H1 (cell line): ENCODE measurements at regions not wholly inside any gene's neighbourhood (a gene's known extent, or its start where the extent isn't known, plus 50 kb on each side); places are given as distances from the start of the nearest gene placed in this dataset.

ENCODE experiments used
- CTCF ChIA-PET: fragments of 300-600 bp; sonication (Branson Sonifier 250); formaldehyde crosslinking; loops from one replicate; lab custom pipeline; 2021; ENCODE audit not compliant: partially characterized antibody; lab: Charles Lee
- POLR2A ChIA-PET: fragments of 300-600 bp; sonication (Branson Sonifier 250); formaldehyde crosslinking; loops from one replicate; lab custom pipeline; 2021; ENCODE audit warnings: inconsistent platforms; ENCODE audit not compliant: partially characterized antibody; lab: Charles Lee
- DNase-seq, 2 experiments: peaks; one replicate each; pipeline versions ENCODE4 v3.0.0 to v3.0.0-alpha.2; 2010 to 2022; ENCODE audit warnings: low spot score in 2 of 2, low read depth in 1 of 2, mixed read lengths in 1 of 2
- FAIRE-seq: peaks from 2 replicates; lab custom pipeline; 2011; peaks lifted over from hg19 to GRCh38; lab: Jason Lieb, UNC
- H2AFZ ChIP-seq: 2 replicates; pipeline ENCODE4 v1.8.1; 2012; ENCODE audit warnings: low read length, inconsistent platforms
- H2AK5ac ChIP-seq: 2 replicates; pipeline ENCODE4 v1.6.1; 2013; ENCODE audit warnings: low read depth, low read length
- H2BK120ac ChIP-seq: replicated peaks from 2 replicates; pipeline ENCODE3; 2013; ENCODE audit warnings: low read depth, low read length, inconsistent platforms
- H2BK12ac ChIP-seq: 2 replicates; pipeline ENCODE4 v1.6.1; 2013; ENCODE audit warnings: low read depth, low read length
- H2BK15ac ChIP-seq: 2 replicates; pipeline ENCODE4 v1.6.1; 2013; ENCODE audit warnings: low read length
- H2BK20ac ChIP-seq: 2 replicates; pipeline ENCODE4 v1.6.1; 2013; ENCODE audit warnings: low read length
- H2BK5ac ChIP-seq: 2 replicates; pipeline ENCODE4 v1.6.1; 2013; ENCODE audit warnings: low read depth, low read length
- H3K14ac ChIP-seq: 2 replicates; pipeline ENCODE4 v1.6.1; 2013; ENCODE audit warnings: inconsistent platforms; ENCODE audit not compliant: insufficient read length
- H3K18ac ChIP-seq: 2 replicates; pipeline ENCODE4 v1.6.1; 2013; ENCODE audit warnings: low read length; ENCODE audit errors: extremely low read depth
- H3K23ac ChIP-seq: 2 replicates; pipeline ENCODE4 v1.6.1; 2013; ENCODE audit warnings: inconsistent platforms; ENCODE audit not compliant: insufficient read length
- H3K23me2 ChIP-seq: 2 replicates; pipeline ENCODE4 v1.6.1; 2013; ENCODE audit warnings: low read depth, low read length
- H3K27ac ChIP-seq: 2 replicates; pipeline ENCODE4 v1.6.1; 2011; ENCODE audit warnings: low read depth, low read length, inconsistent platforms
- H3K27me3 ChIP-seq, 4 experiments: replicated peaks in 1 of 4; 1 replicate in 1 of 4; 2 replicates in 3 of 4; pipeline versions ENCODE4 v1.6.1 to v1.8.1; 2011 to 2013; ENCODE audit warnings: low read length in 3 of 4, mild to moderate bottlenecking in 3 of 4, inconsistent platforms in 2 of 4, mixed read lengths in 2 of 4, moderate library complexity in 1 of 4; ENCODE audit not compliant: control insufficient read depth in 3 of 4, insufficient read depth in 3 of 4; ENCODE audit errors: extremely low read depth in 1 of 4
- H3K36me3 ChIP-seq, 4 experiments: 2 replicates each; pipeline versions ENCODE4 v1.6.1 to v1.8.1; 2011 to 2013; ENCODE audit warnings: mild to moderate bottlenecking in 4 of 4, low read length in 3 of 4, moderate library complexity in 2 of 4, control low read depth in 1 of 4, inconsistent platforms in 1 of 4; ENCODE audit not compliant: insufficient read depth in 4 of 4, control insufficient read depth in 2 of 4
- H3K4ac ChIP-seq: replicated peaks from 2 replicates; pipeline ENCODE3; 2013; ENCODE audit warnings: low read length, low read depth, mixed read lengths, inconsistent platforms; ENCODE audit not compliant: insufficient read length
- H3K4me1 ChIP-seq, 4 experiments: replicated peaks in 1 of 4; 1 replicate in 1 of 4; 2 replicates in 3 of 4; pipeline versions ENCODE4 v1.6.1 to v1.8.1; 2011 to 2013; ENCODE audit warnings: low read length in 3 of 4, inconsistent platforms in 2 of 4, mixed read lengths in 1 of 4; ENCODE audit not compliant: insufficient read depth in 4 of 4, control insufficient read depth in 3 of 4
- H3K4me2 ChIP-seq, 2 experiments: 2 replicates each; pipeline versions ENCODE4 v1.6.1 to v1.8.1; 2011 to 2013; ENCODE audit warnings: low read depth in 2 of 2, low read length in 2 of 2, control low read depth in 1 of 2, inconsistent platforms in 1 of 2, mild to moderate bottlenecking in 1 of 2; ENCODE audit not compliant: insufficient read depth in 1 of 2
- H3K4me3 ChIP-seq, 4 experiments: fragments of 200-600, 300-600 bp in 1 of 4; sonication (generic), shearing (Covaris generic), sonication (Bioruptor Twin) in 1 of 4; 2 replicates each; pipeline versions ENCODE4 v1.5.1 to v1.8.1; 2011 to 2016; ENCODE audit warnings: low read length in 4 of 4, low read depth in 3 of 4, control low read depth in 2 of 4, inconsistent platforms in 2 of 4, mild to moderate bottlenecking in 2 of 4, mixed read lengths in 1 of 4, moderate library complexity in 1 of 4; ENCODE audit not compliant: insufficient read depth in 2 of 4; ENCODE audit errors: extremely low read depth in 1 of 4
- H3K56ac ChIP-seq: replicated peaks from 2 replicates; pipeline ENCODE3; 2013; ENCODE audit warnings: low read depth, mild to moderate bottlenecking, mixed read lengths, low read length, inconsistent platforms; ENCODE audit not compliant: insufficient read length
- H3K79me1 ChIP-seq: 2 replicates; pipeline ENCODE4 v1.6.1; 2013; ENCODE audit warnings: low read depth, low read length, control low read depth
- H3K79me2 ChIP-seq, 2 experiments: 2 replicates each; pipeline versions ENCODE4 v1.6.1 to v1.8.1; 2012 to 2013; ENCODE audit warnings: low read length in 2 of 2, mild to moderate bottlenecking in 2 of 2, inconsistent platforms in 1 of 2; ENCODE audit not compliant: insufficient read depth in 2 of 2, control insufficient read depth in 1 of 2
- H3K9ac ChIP-seq, 4 experiments: replicated peaks in 1 of 4; 1 replicate in 1 of 4; 2 replicates in 3 of 4; pipeline versions ENCODE4 v1.6.1 to v1.8.1; 2011 to 2013; ENCODE audit warnings: low read depth in 3 of 4, low read length in 3 of 4, control low read depth in 2 of 4, mild to moderate bottlenecking in 2 of 4, moderate library complexity in 2 of 4, inconsistent platforms in 1 of 4; ENCODE audit errors: extremely low read depth in 1 of 4
- H3K9me3 ChIP-seq, 2 experiments: 2 replicates each; pipeline versions ENCODE4 v1.6.1 to v1.8.1; 2012 to 2013; ENCODE audit warnings: mild to moderate bottlenecking in 2 of 2, moderate library complexity in 2 of 2, control low read depth in 1 of 2, inconsistent platforms in 1 of 2, low read depth in 1 of 2, low read length in 1 of 2, mixed read lengths in 1 of 2; ENCODE audit not compliant: insufficient read depth in 2 of 2
- H4K20me1 ChIP-seq, 2 experiments: replicated peaks in 1 of 2; 2 replicates each; pipeline versions ENCODE3 to v1.8.1; 2011 to 2013; ENCODE audit warnings: inconsistent platforms in 2 of 2, low read length in 2 of 2, mild to moderate bottlenecking in 1 of 2; ENCODE audit not compliant: insufficient read depth in 2 of 2, control insufficient read depth in 1 of 2
- H4K5ac ChIP-seq: 2 replicates; pipeline ENCODE4 v1.6.1; 2013; ENCODE audit warnings: low read length, low read depth, mixed read lengths, inconsistent platforms; ENCODE audit not compliant: insufficient read length
- H4K8ac ChIP-seq: 2 replicates; pipeline ENCODE4 v1.8.0; 2013; ENCODE audit warnings: mild to moderate bottlenecking, moderate library complexity, low read length, inconsistent platforms; ENCODE audit not compliant: insufficient read depth; ENCODE audit errors: extremely low read depth
- H4K91ac ChIP-seq: replicated peaks from 2 replicates; pipeline ENCODE3; 2013; ENCODE audit warnings: low read length, mixed read lengths, inconsistent platforms; ENCODE audit not compliant: insufficient read length
- EZH2 ChIP-seq: fragments of 200-600 bp; sonication (generic); IDR thresholded peaks from 2 replicates; pipeline ENCODE4 v1.7.1; 2012; ENCODE audit warnings: low read depth, mild to moderate bottlenecking, moderate library complexity, low read length, inconsistent platforms; ENCODE audit not compliant: severe bottlenecking
- NANOG ChIP-seq: IDR thresholded peaks from 2 replicates; pipeline ENCODE4 v1.6.1; 2011; ENCODE audit warnings: low read length, low read depth, mild to moderate bottlenecking, inconsistent platforms; ENCODE audit not compliant: insufficient read depth, poor library complexity, severe bottlenecking
- RAD21 ChIP-seq, 2 experiments: IDR thresholded peaks in 1 of 2; conservative IDR thresholded peaks in 1 of 2; 2 replicates each; pipeline ENCODE4 v1.6.1; 2011; ENCODE audit warnings: low read depth in 2 of 2, low read length in 2 of 2, improper control_type of control experiment in 1 of 2, inconsistent platforms in 1 of 2, mild to moderate bottlenecking in 1 of 2, moderate library complexity in 1 of 2
- RFX5 ChIP-seq: IDR thresholded peaks from 2 replicates; pipeline ENCODE4 v1.6.1; 2011; ENCODE audit warnings: low read depth, low read length, improper control_type of control experiment, borderline replicate concordance
- USF2 ChIP-seq: IDR thresholded peaks from 2 replicates; pipeline ENCODE4 v1.6.1; 2011; ENCODE audit warnings: low read length, improper control_type of control experiment
- WGBS, 2 experiments: shearing (Covaris generic) in 1 of 2; methylation state at CpG; one replicate each; pipeline versions ENCODE4 v1.1.6 to v1.1.7; 2013 to 2015; ENCODE audit warnings: low lambda C conversion rate in 2 of 2, mixed read lengths in 2 of 2, inconsistent platforms in 1 of 2, low coverage in 1 of 2, missing lambda C conversion rate in 1 of 2; ENCODE audit not compliant: insufficient replicate concordance in 2 of 2, insufficient coverage in 1 of 2, insufficient read length in 1 of 2; ENCODE audit errors: extremely low coverage in 1 of 2, missing lambda C conversion rate in 1 of 2; 5-methylcytosine and 5-hydroxymethylcytosine counted together
- TF ChIP-seq, protein P1 (sequence below): IDR thresholded peaks from 2 replicates; pipeline ENCODE4 v1.6.1; 2011; ENCODE audit warnings: low read depth, mild to moderate bottlenecking, low read length; ENCODE audit not compliant: insufficient read depth

GRCh38 chr15:69841113-69841828, 256.4 kb downstream of the TLE3 start:
- no peak overlapping the region for H4K91ac ChIP-seq
- no peaks in the 10 kb centered on the region for H3K27me3 ChIP-seq
- no peaks in the 10 kb centered on the region for H4K20me1 ChIP-seq
- H3K56ac ChIP-seq = no peak overlapping the region
- FAIRE-seq (no peak), DNase-seq (no peak)
- no peak overlapping the region for H3K4ac ChIP-seq
- WGBS, 2 experiments = 92 to 100% methylated on average over 1 to 21 of the region's 21 CpGs
- H3K18ac ChIP-seq = no peak overlapping the region
- no peak overlapping the region for H3K4me3 ChIP-seq
- H2BK15ac ChIP-seq = no peak overlapping the region
- no peaks in the 10 kb centered on the region for H3K79me2 ChIP-seq
- H3K27ac ChIP-seq = no peak overlapping the region
- no peak overlapping the region for H4K5ac ChIP-seq
- no peak overlapping the region for H2BK20ac ChIP-seq
- H2AFZ ChIP-seq = no peak overlapping the region
- H3K36me3 ChIP-seq = no peaks in the 10 kb centered on the region
- H3K9ac ChIP-seq = no peak overlapping the region
- no peak overlapping the region for H2BK5ac ChIP-seq
- H3K9me3 ChIP-seq = no peaks in the 10 kb centered on the region
- H3K79me1 ChIP-seq = no peaks in the 10 kb centered on the region
- H3K4me1 ChIP-seq = no peaks in the 10 kb centered on the region; a peak in 1 of 7 replicates
- CTCF ChIA-PET = interaction anchor here (0.7 kb wide), 1 partner anchor 19 kb away, joined by 3 read pairs; no protein-coding TSS in a partner anchor
- H4K8ac ChIP-seq = no peak overlapping the region
- no peak overlapping the region for H2BK120ac ChIP-seq
- no peak overlapping the region for H3K14ac ChIP-seq
- H2BK12ac ChIP-seq = no peak overlapping the region
- no peak overlapping the region for H3K23ac ChIP-seq
- POLR2A ChIA-PET = no interaction called here
- H3K4me2 ChIP-seq = no peak overlapping the region
- H2AK5ac ChIP-seq = no peak overlapping the region
- no peaks in the 10 kb centered on the region; the same call in 1 of the 2 replicates for H3K23me2 ChIP-seq
- TF ChIP-seq EZH2 = no peak
- no peak for TF ChIP-seq RFX5
- TF ChIP-seq, protein P1, sequence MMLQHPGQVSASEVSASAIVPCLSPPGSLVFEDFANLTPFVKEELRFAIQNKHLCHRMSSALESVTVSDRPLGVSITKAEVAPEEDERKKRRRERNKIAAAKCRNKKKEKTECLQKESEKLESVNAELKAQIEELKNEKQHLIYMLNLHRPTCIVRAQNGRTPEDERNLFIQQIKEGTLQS = no peak
- no peak for TF ChIP-seq NANOG
- no peak for TF ChIP-seq USF2
- no peak for TF ChIP-seq RAD21 (IDR thresholded peaks at IDR 0.05 in 1 of 2, conservative IDR thresholded peaks at IDR 0.05 in 1 of 2; ENCODE audit: low read depth in 2 of 2, low read length in 2 of 2)
